ENCODE measurements at regions not wholly inside any gene's neighbourhood (a gene's known extent, or its start where the extent isn't known, plus 50 kb on each side); places are given as distances from the start of the nearest gene placed in this dataset.

- no peak for TF ChIP-seq CTCF (IDR thresholded peaks at IDR 0.05)
- no peak for TF ChIP-seq POLR2A (IDR thresholded peaks at IDR 0.05)
These were observed 68.6 kb upstream of the PELI1 start for GRCh38 chr2:64212801-64213321.

Measured in lower leg skin (tissue), 3 donors.